GM19238 (cell line): ENCODE measurements at regions not wholly inside any gene's neighbourhood (a gene's known extent, or its start where the extent isn't known, plus 50 kb on each side); places are given as distances from the start of the nearest gene placed in this dataset.

ENCODE experiments used
- DNase-seq: peaks from one replicate; pipeline ENCODE4 v3.0.0; 2011; ENCODE audit warnings: low spot score; ENCODE audit not compliant: insufficient read length

GRCh38 chr10:128642023-128642422 is 515.8 kb upstream of the MKI67 start:
- DNase-seq = no peak

- DNase-seq = no peak
Measured at GRCh38 chr10:128642502-128642901, 516.3 kb upstream of the MKI67 start.

- no peak for DNase-seq
Measured at GRCh38 chr10:128643658-128644057, 517.4 kb upstream of the MKI67 start.

- DNase-seq = no peak
Measured at GRCh38 chr10:128645486-128645885, 519.3 kb upstream of the MKI67 start.

GRCh38 chr10:128646956-128647355 is 520.7 kb upstream of the MKI67 start:
- no peak for DNase-seq

- DNase-seq = no peak
Measured at GRCh38 chr10:128657548-128657947, 531.3 kb upstream of the MKI67 start.

- DNase-seq = no peak
Measured at GRCh38 chr10:128660726-128661125, 534.5 kb upstream of the MKI67 start.

- no peak for DNase-seq
Measured at GRCh38 chr10:128661404-128662197, 535.4 kb upstream of the MKI67 start.

GRCh38 chr10:128662520-128662919 is 536.3 kb upstream of the MKI67 start:
- no peak for DNase-seq

GRCh38 chr10:128664729-128665128 is 538.5 kb upstream of the MKI67 start:
- DNase-seq = no peak

- DNase-seq = no peak
Measured at GRCh38 chr10:128675405-128675804, 549.2 kb upstream of the MKI67 start.

- DNase-seq = no peak
Measured at GRCh38 chr10:128680116-128680515, 553.9 kb upstream of the MKI67 start.

- DNase-seq = no peak
Measured at GRCh38 chr10:128684215-128684614, 558.0 kb upstream of the MKI67 start.

GRCh38 chr10:128686630-128687278 is 560.5 kb upstream of the MKI67 start:
- DNase-seq = no peak

- no peak for DNase-seq
Measured at GRCh38 chr10:128687408-128687807, 561.2 kb upstream of the MKI67 start.

- DNase-seq = no peak
Measured at GRCh38 chr10:128687927-128688549, 561.8 kb upstream of the MKI67 start.

- DNase-seq = no peak
Measured at GRCh38 chr10:128689667-128690066, 563.4 kb upstream of the MKI67 start.

GRCh38 chr10:128693493-128694131 is 567.4 kb upstream of the MKI67 start:
- no peak for DNase-seq

GRCh38 chr10:128694168-128694850 is 568.1 kb upstream of the MKI67 start:
- no peak for DNase-seq

GRCh38 chr10:128694851-128695725 is 568.9 kb upstream of the MKI67 start:
- DNase-seq = no peak
